ENCODE measurements at regions not wholly inside any gene's neighbourhood (a gene's known extent, or its start where the extent isn't known, plus 50 kb on each side); places are given as distances from the start of the nearest gene placed in this dataset.

- Histone ChIP-seq H3K4me1 (ENCODE audit: low read length) (peaks cover 24% of the 10 kb centered on the region), H3K9me3 (ENCODE audit: insufficient read depth, low read length) (no peaks in the 10 kb centered on the region), H3K27ac (ENCODE audit: low read length) (peak overlapping the region; percentile 55), H3K4me3 (ENCODE audit: low read length) (peak overlapping the region; percentile 33), H3K27me3 (ENCODE audit: low read depth, low read length) (peaks cover 6% of the 10 kb centered on the region; the same call in 1 of the 2 replicates), H2AFZ (ENCODE audit: low read depth, low read length) (peak overlapping the region; percentile 35; the same call in 1 of the 2 replicates), H4K20me1 (ENCODE audit: insufficient read depth, low read length) (no peaks in the 10 kb centered on the region), H3K36me3 (replicated peaks; ENCODE audit: low read depth, low read length) (no peaks in the 10 kb centered on the region), H3K4me2 (ENCODE audit: low read length) (peak overlapping the region; percentile 59), H3K9ac (ENCODE audit: low read length) (peak overlapping the region; percentile 32; the same call in 1 of the 2 replicates), H3K79me2 (ENCODE audit: low read length) (no peaks in the 10 kb centered on the region)
- peak; percentile 77 for TF ChIP-seq CTCF (IDR thresholded peaks at IDR 0.05; ENCODE audit: low read depth, low read length)
- TF ChIP-seq EZH2phosphoT487 (IDR thresholded peaks at IDR 0.05; ENCODE audit: low read depth), result no peak
Observed at GRCh38 chrX:140918398-140919038, 83.9 kb upstream of the SPANXB1 start.

GRCh38 chrX:140920416-140920815 is 82.0 kb upstream of the SPANXB1 start:
- Histone ChIP-seq H3K27ac (ENCODE audit: low read length) (no peak overlapping the region), H3K4me2 (ENCODE audit: low read length) (no peak overlapping the region), H3K9me3 (ENCODE audit: insufficient read depth, low read length) (no peaks in the 10 kb centered on the region), H3K4me3 (ENCODE audit: low read length) (no peak overlapping the region), H3K36me3 (replicated peaks; ENCODE audit: low read depth, low read length) (no peaks in the 10 kb centered on the region), H3K9ac (ENCODE audit: low read length) (no peak overlapping the region), H3K4me1 (ENCODE audit: low read length) (peaks cover 24% of the 10 kb centered on the region), H3K79me2 (ENCODE audit: low read length) (no peaks in the 10 kb centered on the region), H3K27me3 (ENCODE audit: low read depth, low read length) (no peaks in the 10 kb centered on the region), H4K20me1 (ENCODE audit: insufficient read depth, low read length) (no peaks in the 10 kb centered on the region), H2AFZ (ENCODE audit: low read depth, low read length) (no peak overlapping the region)
- TF ChIP-seq CTCF (IDR thresholded peaks at IDR 0.05; ENCODE audit: low read depth, low read length), result no peak
- no peak for TF ChIP-seq EZH2phosphoT487 (IDR thresholded peaks at IDR 0.05; ENCODE audit: low read depth)

GRCh38 chrX:140923118-140923517 is 79.3 kb upstream of the SPANXB1 start:
- Histone ChIP-seq H3K27ac (ENCODE audit: low read length) (no peak overlapping the region), H3K9me3 (ENCODE audit: insufficient read depth, low read length) (no peaks in the 10 kb centered on the region), H4K20me1 (ENCODE audit: insufficient read depth, low read length) (no peaks in the 10 kb centered on the region), H3K4me3 (ENCODE audit: low read length) (no peak overlapping the region), H2AFZ (ENCODE audit: low read depth, low read length) (no peak overlapping the region), H3K36me3 (replicated peaks; ENCODE audit: low read depth, low read length) (no peaks in the 10 kb centered on the region), H3K4me1 (ENCODE audit: low read length) (peaks cover 7% of the 10 kb centered on the region), H3K79me2 (ENCODE audit: low read length) (no peaks in the 10 kb centered on the region), H3K27me3 (ENCODE audit: low read depth, low read length) (no peaks in the 10 kb centered on the region), H3K4me2 (ENCODE audit: low read length) (no peak overlapping the region), H3K9ac (ENCODE audit: low read length) (no peak overlapping the region)
- no peak for TF ChIP-seq CTCF (IDR thresholded peaks at IDR 0.05; ENCODE audit: low read depth, low read length)
- TF ChIP-seq EZH2phosphoT487 (IDR thresholded peaks at IDR 0.05; ENCODE audit: low read depth), result no peak

GRCh38 chrX:140928739-140929138 is 73.7 kb upstream of the SPANXB1 start:
- no peak overlapping the region for H3K9ac ChIP-seq (ENCODE audit: low read length)
- peaks cover 5% of the 10 kb centered on the region for H3K4me1 ChIP-seq (ENCODE audit: low read length)
- H3K27me3 ChIP-seq (ENCODE audit: low read depth, low read length), result no peaks in the 10 kb centered on the region
- TF ChIP-seq CTCF (IDR thresholded peaks at IDR 0.05; ENCODE audit: low read depth, low read length) (no peak), EZH2phosphoT487 (IDR thresholded peaks at IDR 0.05; ENCODE audit: low read depth) (no peak)
- no peak overlapping the region for H3K4me2 ChIP-seq (ENCODE audit: low read length)
- no peaks in the 10 kb centered on the region for H3K36me3 ChIP-seq (replicated peaks; ENCODE audit: low read depth, low read length)
- H3K4me3 ChIP-seq (ENCODE audit: low read length), result no peak overlapping the region
- no peak overlapping the region for H3K27ac ChIP-seq (ENCODE audit: low read length)
- no peaks in the 10 kb centered on the region for H3K79me2 ChIP-seq (ENCODE audit: low read length)
- no peaks in the 10 kb centered on the region for H3K9me3 ChIP-seq (ENCODE audit: insufficient read depth, low read length)
- H4K20me1 ChIP-seq (ENCODE audit: insufficient read depth, low read length), result no peaks in the 10 kb centered on the region
- H2AFZ ChIP-seq (ENCODE audit: low read depth, low read length), result no peak overlapping the region
